MM.1S (cell line): ENCODE measurements at regions not wholly inside any gene's neighbourhood (a gene's known extent, or its start where the extent isn't known, plus 50 kb on each side); places are given as distances from the start of the nearest gene placed in this dataset.

ENCODE experiments used
- DNase-seq: peaks from one replicate; pipeline ENCODE4 v3.0.0-alpha.2; 2015
- H2AFZ ChIP-seq: fragments of 300-600 bp; sonication (generic); 2 replicates; pipeline ENCODE4 v1.6.0; 2016; ENCODE audit warnings: antibody characterized with exemption, low read length
- H3F3A ChIP-seq: fragments of 300-600 bp; sonication (generic); 2 replicates; pipeline ENCODE4 v1.6.1; 2016; ENCODE audit warnings: mild to moderate bottlenecking, antibody characterized with exemption, low read length, moderate library complexity, mixed read lengths; ENCODE audit not compliant: insufficient read depth
- H3K27ac ChIP-seq: fragments of 300-600 bp; sonication (generic); 2 replicates; pipeline ENCODE4 v1.5.1; 2016; ENCODE audit warnings: mild to moderate bottlenecking, low read length
- H3K27me3 ChIP-seq: fragments of 300-600 bp; sonication (generic); replicated peaks from 2 replicates; pipeline ENCODE4 v1.6.0; 2016; ENCODE audit warnings: low read length; ENCODE audit not compliant: insufficient read depth
- H3K36me3 ChIP-seq: fragments of 300-600 bp; sonication (generic); replicated peaks from 2 replicates; pipeline ENCODE4 v1.6.1; 2016; ENCODE audit warnings: mild to moderate bottlenecking, low read length, mixed read lengths; ENCODE audit not compliant: insufficient read depth
- H3K4me1 ChIP-seq: fragments of 300-600 bp; sonication (generic); 2 replicates; pipeline ENCODE4 v1.6.1; 2016; ENCODE audit warnings: low read length, mixed read lengths
- H3K4me2 ChIP-seq: fragments of 300-600 bp; sonication (generic); 2 replicates; pipeline ENCODE4 v1.6.0; 2016; ENCODE audit warnings: low read depth, low read length
- H3K4me3 ChIP-seq: fragments of 300-600 bp; sonication (generic); 2 replicates; pipeline ENCODE4 v1.5.1; 2016; ENCODE audit warnings: low read length, mixed read lengths
- H3K79me2 ChIP-seq: fragments of 300-600 bp; sonication (generic); 2 replicates; pipeline ENCODE4 v1.6.1; 2016; ENCODE audit warnings: mixed run types, low read length, mixed read lengths
- H3K9ac ChIP-seq: fragments of 300-600 bp; sonication (generic); 2 replicates; pipeline ENCODE4 v1.6.1; 2016; ENCODE audit warnings: low read length, mixed read lengths
- H3K9me2 ChIP-seq: fragments of 300-600 bp; sonication (generic); replicated peaks from 2 replicates; pipeline ENCODE4 v1.6.1; 2016; ENCODE audit warnings: mild to moderate bottlenecking, low read length, mixed read lengths; ENCODE audit not compliant: insufficient read depth
- H3K9me3 ChIP-seq: fragments of 300-600 bp; sonication (generic); replicated peaks from 2 replicates; pipeline ENCODE4 v1.6.1; 2016; ENCODE audit warnings: mild to moderate bottlenecking, low read length, mixed read lengths; ENCODE audit not compliant: insufficient read depth
- H4K20me1 ChIP-seq: fragments of 300-600 bp; sonication (generic); 2 replicates; pipeline ENCODE4 v1.6.1; 2016; ENCODE audit warnings: mild to moderate bottlenecking, low read length, moderate library complexity, mixed read lengths; ENCODE audit not compliant: insufficient read depth
- CTCF ChIP-seq: fragments of 300-600 bp; sonication (generic); IDR thresholded peaks from 2 replicates; pipeline ENCODE4 v1.5.1; 2016; ENCODE audit warnings: antibody characterized with exemption, low read length, mixed read lengths
- EZH2 ChIP-seq: fragments of 300-600 bp; sonication (generic); optimal IDR thresholded peaks from 2 replicates; pipeline ENCODE3; 2017; ENCODE audit warnings: low read depth, mild to moderate bottlenecking, antibody characterized with exemption, low read length, mixed read lengths
- EZH2phosphoT487 ChIP-seq: fragments of 300-600 bp; sonication (generic); IDR thresholded peaks from 2 replicates; pipeline ENCODE4 v1.6.1; 2018; ENCODE audit warnings: antibody characterized with exemption, low read length

GRCh38 chr15:24039683-24040082 is 352.6 kb upstream of the NDN start:
- Histone ChIP-seq H4K20me1 (no peaks in the 10 kb centered on the region; the same call in 1 of the 2 replicates), H3K9me3 (no peaks in the 10 kb centered on the region), H3K27ac (no peak overlapping the region), H3K9ac (no peak overlapping the region), H3K4me1 (no peaks in the 10 kb centered on the region), H3K79me2 (no peaks in the 10 kb centered on the region), H3K27me3 (no peaks in the 10 kb centered on the region), H3K36me3 (no peaks in the 10 kb centered on the region), H3K9me2 (no peaks in the 10 kb centered on the region), H3K4me3 (no peak overlapping the region), H3F3A (no peaks in the 10 kb centered on the region), H2AFZ (no peak overlapping the region), H3K4me2 (no peak overlapping the region)
- peak; percentile 14 for DNase-seq
- TF ChIP-seq CTCF (no peak; the same call in 1 of the 2 replicates), EZH2 (no peak), EZH2phosphoT487 (no peak)

GRCh38 chr15:24054547-24055245 is 367.6 kb upstream of the NDN start:
- no peaks in the 10 kb centered on the region for H3K27me3 ChIP-seq
- H4K20me1 ChIP-seq: no peaks in the 10 kb centered on the region
- no peak overlapping the region for H3K27ac ChIP-seq
- no peaks in the 10 kb centered on the region for H3K79me2 ChIP-seq
- DNase-seq: no peak
- H3K4me2 ChIP-seq: no peak overlapping the region
- H3K36me3 ChIP-seq: no peaks in the 10 kb centered on the region
- no peaks in the 10 kb centered on the region for H3K9me2 ChIP-seq
- H3K9me3 ChIP-seq: no peaks in the 10 kb centered on the region
- no peak overlapping the region for H3K9ac ChIP-seq
- no peaks in the 10 kb centered on the region for H3F3A ChIP-seq
- H3K4me1 ChIP-seq: no peaks in the 10 kb centered on the region
- H3K4me3 ChIP-seq: no peak overlapping the region
- no peak for TF ChIP-seq EZH2
- no peak for TF ChIP-seq CTCF
- TF ChIP-seq EZH2phosphoT487: no peak
- no peak overlapping the region for H2AFZ ChIP-seq

- no peak for DNase-seq
- Histone ChIP-seq H3K4me3 (no peak overlapping the region), H3K27me3 (no peaks in the 10 kb centered on the region), H3F3A (no peaks in the 10 kb centered on the region), H3K9me2 (no peaks in the 10 kb centered on the region), H4K20me1 (no peaks in the 10 kb centered on the region), H3K79me2 (no peaks in the 10 kb centered on the region), H3K36me3 (no peaks in the 10 kb centered on the region), H3K9me3 (no peaks in the 10 kb centered on the region), H2AFZ (no peak overlapping the region), H3K9ac (no peak overlapping the region), H3K27ac (no peak overlapping the region), H3K4me1 (no peaks in the 10 kb centered on the region), H3K4me2 (no peak overlapping the region)
- no peak for TF ChIP-seq EZH2
- TF ChIP-seq CTCF: no peak
- TF ChIP-seq EZH2phosphoT487: no peak
Measured at GRCh38 chr15:24067733-24068501, 380.8 kb upstream of the NDN start.
